ENCODE measurements at regions not wholly inside any gene's neighbourhood (a gene's known extent, or its start where the extent isn't known, plus 50 kb on each side); places are given as distances from the start of the nearest gene placed in this dataset.

DNA sequence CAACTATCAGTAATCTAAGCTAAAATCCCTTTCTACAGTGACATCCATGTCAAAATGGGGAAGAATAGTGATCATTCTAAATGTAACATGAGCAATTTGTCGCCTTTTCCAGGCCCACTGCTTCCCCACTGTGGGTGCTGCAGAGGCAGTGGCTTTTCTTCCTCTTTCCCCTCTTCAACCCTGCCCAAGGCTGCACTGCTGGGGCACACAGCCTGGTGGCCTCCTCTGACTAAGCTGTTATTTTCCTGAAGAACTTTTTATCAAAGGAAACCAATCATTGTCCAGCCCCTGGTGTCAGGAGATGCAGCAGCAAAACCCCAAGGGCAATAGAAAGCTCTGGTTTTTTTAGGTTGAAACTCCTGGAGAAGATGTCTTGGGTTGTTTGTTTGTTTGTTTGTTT, 117.6 kb upstream of the KLF7 start:
- no peak for TF ChIP-seq CTCF (IDR thresholded peaks at IDR 0.05)
- no peak for TF ChIP-seq EZH2 (IDR thresholded peaks at IDR 0.05; ENCODE audit: borderline replicate concordance, insufficient read depth, low read depth, low read length, poor library complexity, severe bottlenecking)

Data from B cell (primary cell).